MM.1S (cell line): ENCODE measurements at regions not wholly inside any gene's neighbourhood (a gene's known extent, or its start where the extent isn't known, plus 50 kb on each side); places are given as distances from the start of the nearest gene placed in this dataset.

ENCODE experiments used
- DNase-seq: peaks from one replicate; pipeline ENCODE4 v3.0.0-alpha.2; 2015
- H2AFZ ChIP-seq: fragments of 300-600 bp; sonication (generic); 2 replicates; pipeline ENCODE4 v1.6.0; 2016; ENCODE audit warnings: antibody characterized with exemption, low read length
- H3F3A ChIP-seq: fragments of 300-600 bp; sonication (generic); 2 replicates; pipeline ENCODE4 v1.6.1; 2016; ENCODE audit warnings: mild to moderate bottlenecking, antibody characterized with exemption, low read length, moderate library complexity, mixed read lengths; ENCODE audit not compliant: insufficient read depth
- H3K27ac ChIP-seq: fragments of 300-600 bp; sonication (generic); 2 replicates; pipeline ENCODE4 v1.5.1; 2016; ENCODE audit warnings: mild to moderate bottlenecking, low read length
- H3K27me3 ChIP-seq: fragments of 300-600 bp; sonication (generic); replicated peaks from 2 replicates; pipeline ENCODE4 v1.6.0; 2016; ENCODE audit warnings: low read length; ENCODE audit not compliant: insufficient read depth
- H3K36me3 ChIP-seq: fragments of 300-600 bp; sonication (generic); replicated peaks from 2 replicates; pipeline ENCODE4 v1.6.1; 2016; ENCODE audit warnings: mild to moderate bottlenecking, low read length, mixed read lengths; ENCODE audit not compliant: insufficient read depth
- H3K4me1 ChIP-seq: fragments of 300-600 bp; sonication (generic); 2 replicates; pipeline ENCODE4 v1.6.1; 2016; ENCODE audit warnings: low read length, mixed read lengths
- H3K4me2 ChIP-seq: fragments of 300-600 bp; sonication (generic); 2 replicates; pipeline ENCODE4 v1.6.0; 2016; ENCODE audit warnings: low read depth, low read length
- H3K4me3 ChIP-seq: fragments of 300-600 bp; sonication (generic); 2 replicates; pipeline ENCODE4 v1.5.1; 2016; ENCODE audit warnings: low read length, mixed read lengths
- H3K79me2 ChIP-seq: fragments of 300-600 bp; sonication (generic); 2 replicates; pipeline ENCODE4 v1.6.1; 2016; ENCODE audit warnings: mixed run types, low read length, mixed read lengths
- H3K9ac ChIP-seq: fragments of 300-600 bp; sonication (generic); 2 replicates; pipeline ENCODE4 v1.6.1; 2016; ENCODE audit warnings: low read length, mixed read lengths
- H3K9me2 ChIP-seq: fragments of 300-600 bp; sonication (generic); replicated peaks from 2 replicates; pipeline ENCODE4 v1.6.1; 2016; ENCODE audit warnings: mild to moderate bottlenecking, low read length, mixed read lengths; ENCODE audit not compliant: insufficient read depth
- H3K9me3 ChIP-seq: fragments of 300-600 bp; sonication (generic); replicated peaks from 2 replicates; pipeline ENCODE4 v1.6.1; 2016; ENCODE audit warnings: mild to moderate bottlenecking, low read length, mixed read lengths; ENCODE audit not compliant: insufficient read depth
- H4K20me1 ChIP-seq: fragments of 300-600 bp; sonication (generic); 2 replicates; pipeline ENCODE4 v1.6.1; 2016; ENCODE audit warnings: mild to moderate bottlenecking, low read length, moderate library complexity, mixed read lengths; ENCODE audit not compliant: insufficient read depth
- EZH2 ChIP-seq: fragments of 300-600 bp; sonication (generic); optimal IDR thresholded peaks from 2 replicates; pipeline ENCODE3; 2017; ENCODE audit warnings: low read depth, mild to moderate bottlenecking, antibody characterized with exemption, low read length, mixed read lengths
- EZH2phosphoT487 ChIP-seq: fragments of 300-600 bp; sonication (generic); IDR thresholded peaks from 2 replicates; pipeline ENCODE4 v1.6.1; 2018; ENCODE audit warnings: antibody characterized with exemption, low read length
- TF ChIP-seq, protein P1 (sequence below): fragments of 300-600 bp; sonication (generic); IDR thresholded peaks from 2 replicates; pipeline ENCODE4 v1.5.1; 2016; ENCODE audit warnings: antibody characterized with exemption, low read length, mixed read lengths

DNA sequence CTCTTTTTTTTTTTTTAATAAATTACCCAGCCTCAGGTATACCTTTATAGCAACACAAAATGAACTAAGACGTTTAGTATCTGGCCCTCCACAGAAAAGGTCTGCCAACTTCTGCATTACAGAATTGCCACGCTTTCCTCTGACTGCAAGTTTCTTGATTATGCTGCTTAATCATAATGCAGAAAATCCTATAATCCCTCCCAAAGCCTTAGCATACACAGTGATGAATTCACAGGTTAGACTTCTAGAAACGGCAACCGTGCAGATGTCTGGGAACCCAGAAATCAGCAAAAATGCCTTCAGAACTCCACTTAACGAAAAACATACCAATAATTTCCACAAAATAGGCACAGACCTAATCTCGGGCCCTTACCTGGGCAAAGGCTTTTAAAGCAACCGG, 144.7 kb upstream of the FRMD4B start:
- TF ChIP-seq, protein P1, sequence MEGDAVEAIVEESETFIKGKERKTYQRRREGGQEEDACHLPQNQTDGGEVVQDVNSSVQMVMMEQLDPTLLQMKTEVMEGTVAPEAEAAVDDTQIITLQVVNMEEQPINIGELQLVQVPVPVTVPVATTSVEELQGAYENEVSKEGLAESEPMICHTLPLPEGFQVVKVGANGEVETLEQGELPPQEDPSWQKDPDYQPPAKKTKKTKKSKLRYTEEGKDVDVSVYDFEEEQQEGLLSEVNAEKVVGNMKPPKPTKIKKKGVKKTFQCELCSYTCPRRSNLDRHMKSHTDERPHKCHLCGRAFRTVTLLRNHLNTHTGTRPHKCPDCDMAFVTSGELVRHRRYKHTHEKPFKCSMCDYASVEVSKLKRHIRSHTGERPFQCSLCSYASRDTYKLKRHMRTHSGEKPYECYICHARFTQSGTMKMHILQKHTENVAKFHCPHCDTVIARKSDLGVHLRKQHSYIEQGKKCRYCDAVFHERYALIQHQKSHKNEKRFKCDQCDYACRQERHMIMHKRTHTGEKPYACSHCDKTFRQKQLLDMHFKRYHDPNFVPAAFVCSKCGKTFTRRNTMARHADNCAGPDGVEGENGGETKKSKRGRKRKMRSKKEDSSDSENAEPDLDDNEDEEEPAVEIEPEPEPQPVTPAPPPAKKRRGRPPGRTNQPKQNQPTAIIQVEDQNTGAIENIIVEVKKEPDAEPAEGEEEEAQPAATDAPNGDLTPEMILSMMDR, result no peak
- no peak for TF ChIP-seq EZH2
- no peak for TF ChIP-seq EZH2phosphoT487
- no peaks in the 10 kb centered on the region for H3K9me2 ChIP-seq
- no peak overlapping the region for H2AFZ ChIP-seq
- H3K9me3 ChIP-seq, result no peaks in the 10 kb centered on the region
- no peak overlapping the region for H3K9ac ChIP-seq
- H3F3A ChIP-seq, result no peaks in the 10 kb centered on the region
- H4K20me1 ChIP-seq, result no peaks in the 10 kb centered on the region
- H3K27me3 ChIP-seq, result no peaks in the 10 kb centered on the region
- H3K4me1 ChIP-seq, result no peaks in the 10 kb centered on the region
- no peak overlapping the region for H3K4me2 ChIP-seq
- no peak overlapping the region for H3K4me3 ChIP-seq
- no peak overlapping the region for H3K27ac ChIP-seq
- no peaks in the 10 kb centered on the region for H3K36me3 ChIP-seq
- DNase-seq, result no peak
- no peaks in the 10 kb centered on the region for H3K79me2 ChIP-seq

DNA sequence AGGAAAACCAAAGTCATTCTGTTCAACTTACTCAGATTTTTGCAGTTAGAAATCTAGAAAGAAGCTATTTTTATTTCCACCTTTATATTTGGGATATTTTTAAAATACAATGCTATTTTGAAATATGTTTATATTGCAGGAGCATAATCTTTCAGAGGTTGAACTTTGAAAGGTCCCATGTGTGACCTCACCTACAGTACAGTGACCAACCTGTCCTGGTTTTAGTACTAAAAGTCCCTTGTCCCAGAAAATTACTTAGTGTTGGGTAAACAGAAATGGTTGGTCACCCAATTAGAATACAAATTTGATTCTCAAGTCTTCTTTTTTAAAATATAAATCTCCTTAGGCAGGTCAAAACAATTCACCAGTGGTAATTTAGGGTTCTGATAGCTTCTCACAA, 141.6 kb upstream of the FRMD4B start:
- no peak overlapping the region for H3K4me3 ChIP-seq
- no peaks in the 10 kb centered on the region for H4K20me1 ChIP-seq
- H3K9me3 ChIP-seq, result no peaks in the 10 kb centered on the region
- no peak overlapping the region for H2AFZ ChIP-seq
- TF ChIP-seq, protein P1, result no peak
- TF ChIP-seq EZH2phosphoT487 (no peak), EZH2 (no peak)
- no peaks in the 10 kb centered on the region for H3K36me3 ChIP-seq
- H3K4me1 ChIP-seq, result no peaks in the 10 kb centered on the region
- no peak overlapping the region for H3K27ac ChIP-seq
- DNase-seq, result no peak
- H3K9me2 ChIP-seq, result no peaks in the 10 kb centered on the region
- no peaks in the 10 kb centered on the region for H3K79me2 ChIP-seq
- no peak overlapping the region for H3K9ac ChIP-seq
- H3K27me3 ChIP-seq, result no peaks in the 10 kb centered on the region
- no peak overlapping the region for H3K4me2 ChIP-seq
- no peaks in the 10 kb centered on the region for H3F3A ChIP-seq

DNA sequence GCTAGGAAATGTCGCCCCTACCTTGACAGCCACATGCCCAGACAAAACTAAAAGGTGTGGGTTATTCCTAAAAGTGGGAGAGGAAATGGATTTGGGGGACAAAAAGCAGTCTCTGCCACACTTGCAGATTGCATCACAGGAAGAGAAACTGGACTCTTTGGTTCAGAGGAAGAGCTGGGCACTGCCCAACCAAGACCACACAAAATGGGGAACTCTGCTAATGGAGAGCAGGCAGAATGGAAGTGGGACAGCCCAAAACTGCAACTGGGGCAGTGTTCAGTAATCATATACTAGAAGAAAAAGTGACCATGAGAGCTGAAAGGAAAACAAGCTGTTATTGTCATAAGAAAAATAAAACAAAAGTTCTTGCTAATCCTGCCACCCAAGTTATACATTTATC, 138.9 kb upstream of the FRMD4B start:
- no peak overlapping the region for H3K27ac ChIP-seq
- no peaks in the 10 kb centered on the region for H3K79me2 ChIP-seq
- no peaks in the 10 kb centered on the region for H3K4me1 ChIP-seq
- no peaks in the 10 kb centered on the region for H3K9me3 ChIP-seq
- no peak for DNase-seq
- no peaks in the 10 kb centered on the region for H3K36me3 ChIP-seq
- H3K9ac ChIP-seq, result no peak overlapping the region
- no peaks in the 10 kb centered on the region for H4K20me1 ChIP-seq
- no peak overlapping the region for H3K4me2 ChIP-seq
- no peak overlapping the region for H3K4me3 ChIP-seq
- H2AFZ ChIP-seq, result no peak overlapping the region
- H3K9me2 ChIP-seq, result no peaks in the 10 kb centered on the region
- no peaks in the 10 kb centered on the region for H3F3A ChIP-seq
- TF ChIP-seq EZH2phosphoT487, result no peak
- TF ChIP-seq, protein P1, result no peak
- TF ChIP-seq EZH2, result no peak
- H3K27me3 ChIP-seq, result no peaks in the 10 kb centered on the region

DNA sequence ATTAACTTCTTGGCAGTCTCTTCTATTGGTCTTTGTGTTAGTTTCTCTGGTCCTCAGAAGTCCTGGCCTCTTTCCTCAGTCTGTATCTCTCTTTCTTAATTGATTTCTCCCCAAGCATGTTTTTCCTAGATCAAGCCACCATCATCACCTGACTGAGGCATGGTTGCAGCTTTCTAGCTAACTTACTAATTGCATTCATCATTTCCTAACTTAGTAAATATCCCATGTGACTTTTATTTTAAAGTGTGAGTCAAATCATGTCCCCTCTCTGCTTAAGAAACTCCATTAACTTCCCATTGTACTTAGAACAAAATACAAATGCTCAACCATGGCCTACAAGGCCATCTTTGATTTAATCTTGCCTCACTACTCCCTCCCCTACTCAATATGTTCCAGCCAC, 135.4 kb upstream of the FRMD4B start:
- Histone ChIP-seq H3K36me3 (no peaks in the 10 kb centered on the region), H3F3A (no peaks in the 10 kb centered on the region), H3K4me2 (no peak overlapping the region), H3K4me3 (no peak overlapping the region), H3K9me2 (no peaks in the 10 kb centered on the region), H4K20me1 (no peaks in the 10 kb centered on the region), H3K9ac (no peak overlapping the region), H3K4me1 (no peaks in the 10 kb centered on the region), H2AFZ (no peak overlapping the region), H3K27me3 (no peaks in the 10 kb centered on the region), H3K9me3 (no peaks in the 10 kb centered on the region), H3K27ac (no peak overlapping the region), H3K79me2 (no peaks in the 10 kb centered on the region)
- TF ChIP-seq EZH2, result no peak
- TF ChIP-seq, protein P1, result no peak
- no peak for TF ChIP-seq EZH2phosphoT487
- no peak for DNase-seq
